Bronchial epithelial cell (primary cell): ENCODE measurements at regions not wholly inside any gene's neighbourhood (a gene's known extent, or its start where the extent isn't known, plus 50 kb on each side); places are given as distances from the start of the nearest gene placed in this dataset.
"Not testable (repeated sequence)": the region's sequence is repeated elsewhere in the genome, so short reads cannot be mapped to it uniquely, and the experiment has no call there.

Source experiments
- DNase-seq: peaks from one replicate; pipeline ENCODE4 v3.0.0-alpha.2; 2010; ENCODE audit warnings: low read depth
- FAIRE-seq: peaks from 2 replicates; lab custom pipeline; 2011; peaks lifted over from hg19 to GRCh38; lab: Jason Lieb, UNC
- H3K27me3 ChIP-seq: 2 replicates; pipeline ENCODE4 v1.5.1; 2011; ENCODE audit warnings: low read length; ENCODE audit not compliant: control insufficient read depth, insufficient read depth
- H3K36me3 ChIP-seq: 2 replicates; pipeline ENCODE4 v1.5.1; 2011; ENCODE audit warnings: low read length; ENCODE audit not compliant: control insufficient read depth, insufficient read depth
- H3K4me3 ChIP-seq: 2 replicates; pipeline ENCODE4 v1.5.1; 2011; ENCODE audit warnings: mild to moderate bottlenecking, low read depth, low read length, control low read depth
- CTCF ChIP-seq: IDR thresholded peaks from 2 replicates; pipeline ENCODE4 v1.5.1; 2011; ENCODE audit warnings: mild to moderate bottlenecking, moderate library complexity, low read length, control low read depth, inconsistent platforms; ENCODE audit not compliant: insufficient read depth, severe bottlenecking

- no peak for TF ChIP-seq CTCF
- FAIRE-seq (no peak), DNase-seq (peak; percentile 97)
- Histone ChIP-seq H3K36me3 (no peaks in the 10 kb centered on the region), H3K27me3 (no peaks in the 10 kb centered on the region), H3K4me3 (no peak overlapping the region)
Observed at GRCh38 chr9:110031511-110032173, 176.3 kb downstream of the C9orf152 start.

DNA sequence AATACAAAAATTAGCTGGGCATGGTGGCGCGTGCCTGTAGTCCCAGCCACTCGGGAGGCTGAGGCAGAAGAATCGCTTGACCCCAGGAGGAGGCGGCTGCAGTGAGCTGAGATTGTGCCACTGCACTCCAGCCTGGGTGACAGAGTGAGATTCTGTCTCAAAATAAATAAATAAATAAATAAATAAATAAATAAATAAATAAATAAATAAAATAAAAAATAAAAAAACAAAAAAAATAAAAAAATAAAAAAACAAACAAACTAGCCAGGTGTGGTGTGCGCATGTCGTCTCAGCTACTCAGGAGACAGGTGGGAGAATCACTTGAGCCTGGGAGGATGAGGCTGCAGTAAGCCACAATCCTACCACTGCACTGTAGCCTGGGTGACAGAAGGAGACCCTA is 175.4 kb downstream of the C9orf152 start:
- not testable (repeated sequence) for FAIRE-seq, DNase-seq, H3K36me3 ChIP-seq, H3K4me3 ChIP-seq, H3K27me3 ChIP-seq

DNA sequence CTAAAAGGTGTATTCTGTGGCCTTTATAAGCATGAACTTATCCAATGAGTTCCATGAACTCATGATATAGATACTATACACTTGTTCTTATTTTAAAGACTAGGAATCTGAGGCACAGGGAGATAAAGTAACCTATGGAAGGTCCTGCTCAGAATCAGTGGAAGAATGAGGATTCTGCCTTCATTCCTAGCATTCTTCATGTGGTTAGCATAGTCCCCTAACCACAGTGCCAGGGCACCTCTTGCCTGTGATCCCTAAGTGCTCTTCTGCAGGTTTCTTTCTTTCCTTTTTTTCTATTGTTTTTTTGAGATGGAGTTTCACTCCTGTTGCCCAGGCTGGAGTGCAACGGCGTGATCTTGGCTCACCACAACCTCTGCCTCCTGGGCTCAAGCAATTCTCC is 174.1 kb downstream of the C9orf152 start:
- no peak overlapping the region for H3K4me3 ChIP-seq
- no peak for TF ChIP-seq CTCF
- FAIRE-seq (no peak), DNase-seq (no peak)
- no peaks in the 10 kb centered on the region for H3K36me3 ChIP-seq
- no peaks in the 10 kb centered on the region for H3K27me3 ChIP-seq

- TF ChIP-seq CTCF, result no peak
- no peak for DNase-seq
- Histone ChIP-seq H3K4me3 (no peak overlapping the region), H3K27me3 (no peaks in the 10 kb centered on the region), H3K36me3 (no peaks in the 10 kb centered on the region)
- FAIRE-seq, result no peak
Observed at GRCh38 chr9:110036286-110036685, 171.7 kb downstream of the C9orf152 start.

GRCh38 chr9:110040788-110041187 is 167.2 kb downstream of the C9orf152 start:
- no peaks in the 10 kb centered on the region for H3K36me3 ChIP-seq
- no peaks in the 10 kb centered on the region for H3K27me3 ChIP-seq
- no peak for TF ChIP-seq CTCF
- DNase-seq (no peak), FAIRE-seq (no peak)
- no peak overlapping the region for H3K4me3 ChIP-seq

GRCh38 chr9:110041452-110041851 is 166.5 kb downstream of the C9orf152 start:
- Histone ChIP-seq H3K4me3 (no peak overlapping the region), H3K36me3 (no peaks in the 10 kb centered on the region), H3K27me3 (no peaks in the 10 kb centered on the region)
- no peak for DNase-seq
- no peak for TF ChIP-seq CTCF
- FAIRE-seq, result no peak
